Uterus (tissue), 3 donors: ENCODE measurements at regions not wholly inside any gene's neighbourhood (a gene's known extent, or its start where the extent isn't known, plus 50 kb on each side); places are given as distances from the start of the nearest gene placed in this dataset.

ENCODE experiments used
- DNase-seq, 2 donors: peaks; one replicate each; pipeline ENCODE4 v3.0.0-alpha.2; 2019 to 2020
- H3K27ac ChIP-seq, 2 donors: fragments of 200-600 bp; sonication (generic); 1 replicate in 1 of 2; 2 replicates in 1 of 2; pipeline ENCODE4 v1.5.1; 2016 to 2018
- H3K27me3 ChIP-seq, 2 donors: fragments of 200-600 bp; sonication (generic); one replicate each; pipeline ENCODE4 v1.5.1; 2018 to 2019; ENCODE audit warnings: control low read depth in 1 of 2
- H3K36me3 ChIP-seq, 2 donors: fragments of 200-600 bp; sonication (generic); one replicate each; pipeline ENCODE4 v1.5.1; 2019; ENCODE audit warnings: control low read depth in 1 of 2
- H3K4me1 ChIP-seq, 2 donors: fragments of 200-600 bp; sonication (generic); one replicate each; pipeline ENCODE4 v1.5.1; 2018 to 2019; ENCODE audit warnings: control low read depth in 1 of 2
- H3K4me3 ChIP-seq, 2 donors: fragments of 200-600 bp; sonication (generic); 1 replicate in 1 of 2; 2 replicates in 1 of 2; pipeline ENCODE4 v1.5.1; 2018 to 2019; ENCODE audit warnings: mild to moderate bottlenecking in 1 of 2
- H3K9me3 ChIP-seq, 2 donors: fragments of 200-600 bp; sonication (generic); one replicate each; pipeline ENCODE4 v1.5.1; 2019; ENCODE audit warnings: control low read depth in 1 of 2
- POLR2A ChIP-seq, 2 donors: fragments of 450-650 bp; IDR thresholded peaks; one replicate each; pipeline ENCODE4 v1.6.1; 2016; ENCODE audit warnings: antibody characterized with exemption in 2 of 2, mild to moderate bottlenecking in 1 of 2, moderate library complexity in 1 of 2
- intact Hi-C: fragments of 100-400 bp; cut with DNase I; formaldehyde crosslinking; loops from one replicate; pipeline ENCODE4 v1.15.1; 2023; ENCODE audit warnings: low total_unique reads
- TF ChIP-seq, protein P1 (sequence below), 4 experiments: fragments of 200-600 bp in 2 of 4; fragments of 450-650 bp in 2 of 4; sonication (generic) in 2 of 4; IDR thresholded peaks; one replicate each; pipeline ENCODE4 v1.5.1; 2016 to 2019; ENCODE audit warnings: antibody characterized with exemption in 4 of 4, mild to moderate bottlenecking in 2 of 4, moderate library complexity in 1 of 4
- donor health status: DM: yes; HTN: yes; CAD: no.

- no peaks in the 10 kb centered on the region for H3K4me1 ChIP-seq
- no peak overlapping the region for H3K4me3 ChIP-seq
- TF ChIP-seq, protein P1, sequence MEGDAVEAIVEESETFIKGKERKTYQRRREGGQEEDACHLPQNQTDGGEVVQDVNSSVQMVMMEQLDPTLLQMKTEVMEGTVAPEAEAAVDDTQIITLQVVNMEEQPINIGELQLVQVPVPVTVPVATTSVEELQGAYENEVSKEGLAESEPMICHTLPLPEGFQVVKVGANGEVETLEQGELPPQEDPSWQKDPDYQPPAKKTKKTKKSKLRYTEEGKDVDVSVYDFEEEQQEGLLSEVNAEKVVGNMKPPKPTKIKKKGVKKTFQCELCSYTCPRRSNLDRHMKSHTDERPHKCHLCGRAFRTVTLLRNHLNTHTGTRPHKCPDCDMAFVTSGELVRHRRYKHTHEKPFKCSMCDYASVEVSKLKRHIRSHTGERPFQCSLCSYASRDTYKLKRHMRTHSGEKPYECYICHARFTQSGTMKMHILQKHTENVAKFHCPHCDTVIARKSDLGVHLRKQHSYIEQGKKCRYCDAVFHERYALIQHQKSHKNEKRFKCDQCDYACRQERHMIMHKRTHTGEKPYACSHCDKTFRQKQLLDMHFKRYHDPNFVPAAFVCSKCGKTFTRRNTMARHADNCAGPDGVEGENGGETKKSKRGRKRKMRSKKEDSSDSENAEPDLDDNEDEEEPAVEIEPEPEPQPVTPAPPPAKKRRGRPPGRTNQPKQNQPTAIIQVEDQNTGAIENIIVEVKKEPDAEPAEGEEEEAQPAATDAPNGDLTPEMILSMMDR (IDR thresholded peaks at IDR 0.05), result no peak
- no peaks in the 10 kb centered on the region for H3K36me3 ChIP-seq
- intact Hi-C loops, result no loop called here
- H3K9me3 ChIP-seq, result no peaks in the 10 kb centered on the region
- DNase-seq, result no peak
- no peaks in the 10 kb centered on the region for H3K27me3 ChIP-seq
- no peak overlapping the region for H3K27ac ChIP-seq
These were observed 181.4 kb downstream of the MAF start for GRCh38 chr16:79419148-79419547.

DNA sequence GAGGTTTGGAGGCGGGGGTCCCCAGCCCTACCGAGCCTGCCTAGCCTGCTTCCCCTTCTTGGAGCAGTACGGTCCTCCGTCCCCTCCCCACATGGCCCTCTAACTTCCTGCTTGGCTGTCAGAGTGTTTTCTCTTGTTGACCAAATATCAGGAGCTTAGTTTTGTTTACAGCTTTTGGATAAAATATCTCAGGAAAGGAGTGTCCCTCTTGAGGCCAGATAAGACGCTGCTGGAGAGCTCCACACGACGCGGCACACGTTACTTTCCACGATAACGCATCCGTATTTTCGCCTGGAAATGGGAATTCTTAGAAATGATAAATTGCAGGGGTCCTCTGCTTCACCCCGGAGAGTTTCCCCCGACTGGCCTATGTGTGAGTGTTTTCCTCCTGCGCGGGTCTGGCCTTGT is 182.9 kb downstream of the MAF start:
- intact Hi-C loops, result no loop called here
- H3K4me1 ChIP-seq, result no peaks in the 10 kb centered on the region
- no peaks in the 10 kb centered on the region for H3K27me3 ChIP-seq
- DNase-seq, result no peak
- H3K36me3 ChIP-seq, result no peaks in the 10 kb centered on the region
- TF ChIP-seq, protein P1 (IDR thresholded peaks at IDR 0.05), result no peak
- no peak for TF ChIP-seq POLR2A (IDR thresholded peaks at IDR 0.05)
- H3K27ac ChIP-seq, result no peak overlapping the region
- no peak overlapping the region for H3K4me3 ChIP-seq
- H3K9me3 ChIP-seq, result no peaks in the 10 kb centered on the region

DNA sequence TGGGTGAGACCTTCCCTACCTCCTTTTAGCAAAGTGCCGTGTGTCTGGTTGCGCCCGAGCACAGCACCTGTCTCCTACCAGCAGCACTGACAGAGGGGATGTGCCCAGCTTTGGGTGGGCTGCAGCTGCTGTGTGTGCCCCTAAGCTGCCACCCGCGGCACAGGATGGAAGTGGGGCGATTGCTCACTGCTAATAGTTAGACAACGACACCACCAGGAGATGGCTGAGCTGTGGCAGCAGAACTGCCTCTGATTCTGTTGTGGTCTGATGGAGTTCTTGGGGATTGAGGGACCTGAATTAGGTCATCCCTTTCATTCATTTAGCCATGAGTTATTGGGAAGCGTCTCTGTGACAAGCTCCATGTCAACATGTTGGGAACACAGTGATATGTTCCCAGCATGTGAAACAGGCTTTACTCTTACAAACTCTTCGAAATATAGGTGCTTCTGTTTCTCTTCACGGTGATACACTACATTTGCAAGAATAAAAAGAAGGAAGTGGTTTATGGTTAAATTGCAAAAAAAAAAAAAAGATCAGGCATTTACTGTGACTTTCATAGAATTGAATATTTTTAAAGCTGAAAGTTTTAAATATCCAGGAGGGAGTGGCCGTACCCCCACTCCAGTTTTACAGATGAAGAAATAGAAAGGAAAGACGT is 184.4 kb downstream of the MAF start:
- Histone ChIP-seq H3K36me3 (no peaks in the 10 kb centered on the region), H3K4me3 (no peak overlapping the region), H3K27me3 (no peaks in the 10 kb centered on the region), H3K4me1 (no peaks in the 10 kb centered on the region), H3K9me3 (no peaks in the 10 kb centered on the region), H3K27ac (no peak overlapping the region)
- TF ChIP-seq, protein P1 (IDR thresholded peaks at IDR 0.05), result no peak
- TF ChIP-seq POLR2A (IDR thresholded peaks at IDR 0.05), result no peak
- DNase-seq, result no peak
- intact Hi-C loops, result no loop called here

DNA sequence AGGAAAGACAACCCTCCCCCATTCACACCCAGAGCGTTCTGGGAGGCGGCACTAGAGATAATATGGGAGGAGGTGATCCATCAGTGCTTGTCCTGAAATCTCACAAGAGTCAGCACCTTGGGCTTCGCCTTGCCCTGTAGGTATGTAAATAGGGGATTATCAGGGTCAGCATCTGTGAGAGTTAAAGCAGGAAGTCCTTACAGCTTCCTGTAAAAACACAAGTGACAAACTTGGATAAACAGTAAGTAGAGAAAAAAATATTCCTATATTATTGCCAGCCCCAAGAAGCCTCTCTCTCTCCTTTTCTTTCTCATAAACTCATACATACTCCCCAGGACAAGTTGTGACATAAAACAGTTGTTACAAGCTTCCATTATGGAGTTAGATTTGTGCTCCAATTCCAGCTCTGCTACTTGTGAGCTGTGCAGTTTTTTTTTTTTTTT is 187.7 kb downstream of the MAF start:
- H3K4me3 ChIP-seq, result no peak overlapping the region
- no peaks in the 10 kb centered on the region for H3K27me3 ChIP-seq
- TF ChIP-seq POLR2A (IDR thresholded peaks at IDR 0.05), result no peak
- TF ChIP-seq, protein P1 (IDR thresholded peaks at IDR 0.05), result no peak
- H3K9me3 ChIP-seq, result no peaks in the 10 kb centered on the region
- H3K27ac ChIP-seq, result no peak overlapping the region
- no peak for DNase-seq
- no peaks in the 10 kb centered on the region for H3K4me1 ChIP-seq
- H3K36me3 ChIP-seq, result no peaks in the 10 kb centered on the region
- intact Hi-C loops, result no loop called here

DNA sequence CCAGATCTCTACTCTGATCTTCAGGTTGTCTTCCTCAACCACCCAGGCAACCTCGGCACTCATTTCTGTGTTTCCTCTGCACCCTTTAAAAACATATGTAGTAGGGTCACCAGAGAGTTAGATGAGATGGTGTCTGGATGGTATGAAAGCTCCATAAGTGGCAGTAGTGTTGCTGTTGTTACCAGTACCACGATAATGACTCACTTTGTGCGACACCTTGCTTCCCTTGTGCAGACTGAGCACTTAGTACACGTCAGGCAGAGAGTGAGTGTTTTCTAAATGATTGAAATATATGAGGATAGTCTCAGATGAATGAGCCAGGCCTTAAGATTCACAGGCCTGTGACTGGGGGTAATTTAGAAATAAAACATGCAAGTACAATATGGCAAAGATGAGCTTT is 188.7 kb downstream of the MAF start:
- no peak overlapping the region for H3K27ac ChIP-seq
- DNase-seq, result no peak
- no peak overlapping the region for H3K4me3 ChIP-seq
- TF ChIP-seq POLR2A (IDR thresholded peaks at IDR 0.05), result no peak
- TF ChIP-seq, protein P1 (IDR thresholded peaks at IDR 0.05), result no peak
- H3K4me1 ChIP-seq, result no peaks in the 10 kb centered on the region
- H3K36me3 ChIP-seq, result no peaks in the 10 kb centered on the region
- H3K9me3 ChIP-seq, result no peaks in the 10 kb centered on the region
- H3K27me3 ChIP-seq, result no peaks in the 10 kb centered on the region
- intact Hi-C loops, result no loop called here
